Activated naive CD4-positive, alpha-beta T cell treated with anti-CD3 and anti-CD28 coated beads, Interleukin-2, amount 50 U/mL, for 24 hours (primary cell): ENCODE measurements at regions not wholly inside any gene's neighbourhood (a gene's known extent, or its start where the extent isn't known, plus 50 kb on each side); places are given as distances from the start of the nearest gene placed in this dataset.
A peak's percentile ranks its signal among the peaks of the same experiment; 100 is the strongest.

ENCODE experiments used
- H3K27ac Mint-ChIP-seq: one replicate; pipeline ENCODE4 v1.8.0; 2021; ENCODE audit warnings: mild to moderate bottlenecking, mixed read lengths
- H3K27me3 Mint-ChIP-seq: one replicate; pipeline ENCODE4 v1.8.0; 2021; ENCODE audit warnings: mixed read lengths
- H3K36me3 Mint-ChIP-seq: one replicate; pipeline ENCODE4 v1.8.0; 2021; ENCODE audit warnings: mixed read lengths
- H3K4me1 Mint-ChIP-seq: one replicate; pipeline ENCODE4 v1.8.0; 2021; ENCODE audit warnings: mixed read lengths
- H3K4me3 Mint-ChIP-seq: one replicate; pipeline ENCODE4 v1.8.0; 2021; ENCODE audit warnings: mild to moderate bottlenecking, mixed read lengths
- H3K9me3 Mint-ChIP-seq: one replicate; pipeline ENCODE4 v1.8.0; 2021; ENCODE audit warnings: mixed read lengths

DNA sequence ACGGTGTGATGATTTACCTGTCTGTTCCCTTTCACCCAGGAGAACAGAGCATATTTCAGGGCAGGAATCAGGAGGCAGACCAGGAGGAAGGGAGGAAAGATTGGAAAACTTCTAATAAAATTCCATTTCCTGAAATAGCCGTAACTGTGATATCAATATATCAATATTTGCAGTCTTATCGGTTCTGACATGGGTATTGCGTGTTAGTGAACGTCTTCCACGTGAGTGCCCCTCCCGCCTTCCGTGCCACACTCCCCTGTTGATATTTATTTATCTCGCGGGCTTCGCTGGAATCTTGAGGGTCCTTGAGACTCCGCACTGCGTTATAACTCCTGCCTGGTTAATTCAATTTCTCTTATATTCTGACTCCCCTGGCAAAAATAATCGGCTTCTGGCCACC lies 1160.4 kb downstream of the BRD1 start:
- no peak overlapping the region for H3K4me3 Mint-ChIP-seq
- peaks cover 12% of the 10 kb centered on the region for H3K9me3 Mint-ChIP-seq

DNA sequence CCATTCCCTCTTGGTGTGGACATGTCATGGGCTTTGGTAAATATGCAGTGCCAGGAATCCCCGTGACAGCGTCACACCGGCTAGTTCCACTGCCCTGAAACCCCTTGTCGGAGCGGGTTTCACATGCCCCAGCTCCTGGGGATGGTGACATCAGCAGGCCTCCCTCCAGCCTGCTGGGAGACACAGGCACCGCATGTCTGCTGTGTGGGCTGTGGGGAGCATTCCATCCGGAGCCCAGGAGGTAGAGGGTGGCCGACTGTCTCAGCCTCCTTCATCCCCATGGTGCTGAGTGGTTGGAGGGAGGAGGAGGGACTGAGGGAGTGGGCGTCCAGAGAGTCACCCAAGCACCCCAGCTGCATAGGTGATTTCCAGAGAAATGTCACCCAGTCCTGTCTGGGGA lies 1161.1 kb downstream of the BRD1 start:
- Mint-ChIP-seq H3K4me3 (no peak overlapping the region), H3K27me3 (no peaks in the 10 kb centered on the region), H3K27ac (no peak overlapping the region), H3K9me3 (peaks cover 12% of the 10 kb centered on the region), H3K36me3 (no peaks in the 10 kb centered on the region), H3K4me1 (no peaks in the 10 kb centered on the region)

More for the DNA sequence above, 1160.4 kb downstream of the BRD1 start:
- Mint-ChIP-seq H3K4me1 (no peaks in the 10 kb centered on the region), H3K27me3 (no peaks in the 10 kb centered on the region), H3K27ac (no peak overlapping the region), H3K36me3 (no peaks in the 10 kb centered on the region)

DNA sequence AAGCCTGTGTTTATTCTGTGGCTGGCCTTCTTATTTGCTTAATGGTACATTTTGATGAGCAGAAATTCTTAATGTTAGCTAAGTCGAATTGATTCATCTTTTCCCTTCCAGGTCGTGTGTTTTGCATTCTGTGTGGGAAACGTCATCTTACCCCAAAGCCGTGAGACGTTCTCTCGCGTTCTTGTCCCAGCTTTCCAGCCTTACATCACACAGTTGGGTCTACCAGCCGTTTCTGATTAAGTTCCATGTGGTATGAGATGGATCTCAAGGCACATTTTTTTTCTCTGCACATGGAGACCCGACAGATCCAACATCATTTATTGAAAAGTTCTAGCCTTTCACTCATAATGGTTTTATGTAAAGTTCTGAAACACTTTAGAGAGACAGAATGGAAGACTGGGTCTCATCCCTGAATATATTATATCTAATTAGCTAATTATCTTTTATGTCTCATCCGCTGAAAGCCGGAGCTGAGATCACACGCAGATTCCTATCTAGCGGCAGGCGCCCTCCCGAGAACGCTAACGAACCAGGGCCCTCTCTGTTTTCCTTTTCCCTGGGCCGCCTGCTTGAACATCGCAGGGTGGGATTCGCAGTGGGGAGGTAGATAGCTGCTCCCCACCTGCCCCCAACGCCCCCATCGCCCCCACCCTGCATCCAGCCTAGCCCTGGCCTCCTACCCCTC lies 1162.2 kb downstream of the BRD1 start:
- H3K27me3 Mint-ChIP-seq = no peaks in the 10 kb centered on the region
- peaks cover 12% of the 10 kb centered on the region for H3K9me3 Mint-ChIP-seq
- H3K27ac Mint-ChIP-seq = no peak overlapping the region
- no peak overlapping the region for H3K4me3 Mint-ChIP-seq
- H3K4me1 Mint-ChIP-seq = no peaks in the 10 kb centered on the region
- no peaks in the 10 kb centered on the region for H3K36me3 Mint-ChIP-seq

DNA sequence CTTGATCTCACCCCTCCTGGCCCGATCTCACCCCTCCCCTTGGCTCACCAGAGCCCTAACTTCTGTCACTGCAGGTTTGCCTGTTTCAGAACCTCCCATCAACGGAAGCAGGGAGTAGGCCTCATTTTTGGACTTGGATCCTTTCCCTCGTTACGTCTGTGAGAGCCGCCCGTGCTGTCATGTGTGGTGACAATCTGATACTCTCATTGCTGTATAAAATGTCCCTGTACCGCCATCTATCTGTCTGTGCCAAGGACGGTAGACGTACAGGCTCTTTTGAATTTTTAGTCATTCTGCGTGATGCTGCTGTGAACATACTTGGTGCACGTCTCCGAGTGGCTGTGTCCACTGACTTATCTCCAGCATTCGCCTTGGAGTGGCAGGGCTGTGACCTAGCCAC lies 1163.1 kb downstream of the BRD1 start:
- Mint-ChIP-seq H3K27ac (no peak overlapping the region), H3K27me3 (no peaks in the 10 kb centered on the region), H3K4me3 (no peak overlapping the region), H3K9me3 (peaks cover 12% of the 10 kb centered on the region), H3K4me1 (no peaks in the 10 kb centered on the region), H3K36me3 (no peaks in the 10 kb centered on the region)

DNA sequence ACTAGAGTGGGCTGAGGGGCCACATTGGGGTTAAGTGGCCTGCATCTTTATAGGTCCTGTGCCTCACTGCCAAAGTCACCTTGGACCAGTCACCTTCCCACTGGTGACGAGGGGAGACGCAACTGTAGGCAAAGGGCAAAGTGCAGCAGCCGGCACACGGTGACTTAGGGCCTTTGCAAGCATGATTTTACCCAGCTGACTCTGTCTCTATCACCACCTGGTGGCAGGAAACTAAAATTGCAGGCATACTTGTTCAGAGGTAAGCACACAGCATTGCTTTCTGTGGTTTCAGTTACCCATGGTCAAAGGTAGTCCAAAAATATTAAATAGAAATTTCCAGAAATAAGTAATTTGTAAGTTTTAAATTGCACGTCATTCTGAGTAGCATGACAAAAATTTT lies 1164.4 kb downstream of the BRD1 start:
- H3K36me3 Mint-ChIP-seq = no peaks in the 10 kb centered on the region
- no peaks in the 10 kb centered on the region for H3K4me1 Mint-ChIP-seq
- no peaks in the 10 kb centered on the region for H3K27me3 Mint-ChIP-seq
- H3K27ac Mint-ChIP-seq = no peak overlapping the region
- no peak overlapping the region for H3K4me3 Mint-ChIP-seq
- peaks cover 12% of the 10 kb centered on the region for H3K9me3 Mint-ChIP-seq

DNA sequence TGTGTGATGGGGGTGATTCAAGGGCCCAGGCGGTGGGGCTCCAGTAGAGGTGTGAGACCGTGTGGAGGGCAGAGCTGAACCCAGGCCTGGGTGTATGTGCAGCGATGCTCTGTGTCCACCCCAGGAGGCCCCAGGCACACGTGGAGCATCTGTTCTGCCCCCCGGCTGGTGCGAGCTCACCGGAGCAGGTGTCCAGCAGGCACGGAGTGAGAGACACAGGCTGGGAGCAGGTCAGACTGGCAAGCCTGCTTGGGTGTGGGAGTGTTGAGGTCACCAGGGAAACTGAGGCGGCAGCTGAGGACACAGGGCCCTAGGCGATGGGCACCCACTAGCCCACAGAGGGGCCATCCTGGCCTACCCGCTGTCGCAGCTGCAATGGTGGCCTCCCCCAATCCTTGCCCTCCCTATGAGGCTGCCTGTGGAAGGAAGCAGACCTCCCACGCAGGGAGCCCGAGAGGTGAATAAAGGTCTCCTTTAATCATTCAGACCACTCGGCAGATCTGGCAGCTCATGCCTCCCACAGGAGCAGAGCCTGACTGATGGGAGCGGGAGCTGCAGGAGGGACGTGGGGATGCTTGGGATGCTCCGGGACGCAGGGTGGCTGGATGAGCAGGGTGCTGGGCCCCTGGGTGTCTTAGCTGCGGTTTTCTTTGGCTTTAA lies 1165.1 kb downstream of the BRD1 start:
- no peak overlapping the region for H3K27ac Mint-ChIP-seq
- peaks cover 12% of the 10 kb centered on the region for H3K9me3 Mint-ChIP-seq
- no peaks in the 10 kb centered on the region for H3K4me1 Mint-ChIP-seq
- H3K27me3 Mint-ChIP-seq = no peaks in the 10 kb centered on the region
- no peak overlapping the region for H3K4me3 Mint-ChIP-seq
- H3K36me3 Mint-ChIP-seq = no peaks in the 10 kb centered on the region

DNA sequence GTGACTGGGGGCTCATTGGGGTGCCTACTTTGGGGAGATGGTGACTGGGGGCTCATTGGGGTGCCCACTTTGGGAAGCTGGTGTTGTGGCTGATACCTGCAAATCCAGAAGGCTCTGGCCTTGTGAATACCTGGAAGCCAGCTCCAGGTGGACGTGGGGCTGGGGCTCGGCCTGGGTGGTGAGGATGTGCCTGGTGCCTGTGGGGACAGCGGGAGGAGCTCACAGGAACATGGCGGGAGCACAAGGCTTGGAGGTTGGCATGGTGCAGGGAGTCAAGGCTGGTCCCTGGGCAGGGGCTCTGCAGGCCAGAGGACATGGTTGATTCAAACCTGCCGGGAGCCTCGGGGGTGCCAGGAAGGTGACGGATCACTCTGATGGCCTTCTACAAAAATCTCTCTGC lies 1165.7 kb downstream of the BRD1 start:
- H3K27ac Mint-ChIP-seq = peak overlapping the region; percentile 65
- no peak overlapping the region for H3K4me3 Mint-ChIP-seq
- peaks cover 12% of the 10 kb centered on the region for H3K9me3 Mint-ChIP-seq
- H3K4me1 Mint-ChIP-seq = no peaks in the 10 kb centered on the region
- no peaks in the 10 kb centered on the region for H3K27me3 Mint-ChIP-seq
- no peaks in the 10 kb centered on the region for H3K36me3 Mint-ChIP-seq

DNA sequence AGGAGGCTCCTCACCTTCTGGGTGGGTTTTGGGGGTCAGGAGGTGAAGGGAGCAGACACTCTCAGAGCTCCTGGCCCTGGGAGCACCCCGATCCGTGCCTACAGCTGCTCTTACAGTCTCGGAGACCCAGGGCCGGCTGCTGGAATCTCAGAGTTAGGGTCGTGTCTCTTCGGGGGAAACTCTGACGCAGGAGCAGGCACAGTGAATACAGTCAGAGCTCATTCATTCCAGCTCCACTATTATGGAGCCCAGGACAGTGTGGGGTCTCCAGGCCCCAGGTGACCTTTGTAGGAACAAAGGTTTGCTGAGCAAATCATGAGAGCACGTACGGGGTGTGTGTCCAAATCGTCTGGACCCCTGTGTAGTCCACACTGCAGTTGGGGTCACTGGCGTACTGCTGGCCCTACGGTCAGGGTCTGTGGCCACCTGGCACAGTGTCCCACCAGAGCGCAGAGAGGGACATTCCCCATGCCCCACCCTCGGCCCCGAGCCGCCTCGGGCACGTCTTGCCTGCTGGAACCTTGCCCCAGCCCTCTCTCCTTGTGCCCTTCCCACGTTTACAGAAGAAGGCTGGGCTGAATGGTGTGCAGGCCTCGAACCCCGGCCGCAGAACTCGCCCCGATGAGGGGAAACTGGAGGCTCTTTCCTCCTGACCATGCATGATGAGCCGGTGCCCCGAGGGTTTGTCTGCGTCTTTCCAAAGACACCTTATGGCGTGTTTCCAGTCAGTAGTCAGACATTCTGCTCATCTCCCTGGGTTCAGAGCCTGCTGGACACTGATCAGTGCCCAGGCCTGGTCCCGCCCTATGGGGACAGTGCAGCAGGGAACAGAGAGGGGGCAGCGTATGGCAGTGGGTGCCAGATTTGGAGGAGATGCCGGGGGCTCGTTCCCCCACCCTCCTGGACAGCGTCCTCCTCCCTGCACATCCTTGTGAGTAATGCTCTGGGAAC lies 1166.6 kb downstream of the BRD1 start:
- Mint-ChIP-seq H3K36me3 (no peaks in the 10 kb centered on the region), H3K4me1 (no peaks in the 10 kb centered on the region), H3K27ac (no peak overlapping the region), H3K9me3 (peaks cover 12% of the 10 kb centered on the region), H3K27me3 (no peaks in the 10 kb centered on the region), H3K4me3 (no peak overlapping the region)

DNA sequence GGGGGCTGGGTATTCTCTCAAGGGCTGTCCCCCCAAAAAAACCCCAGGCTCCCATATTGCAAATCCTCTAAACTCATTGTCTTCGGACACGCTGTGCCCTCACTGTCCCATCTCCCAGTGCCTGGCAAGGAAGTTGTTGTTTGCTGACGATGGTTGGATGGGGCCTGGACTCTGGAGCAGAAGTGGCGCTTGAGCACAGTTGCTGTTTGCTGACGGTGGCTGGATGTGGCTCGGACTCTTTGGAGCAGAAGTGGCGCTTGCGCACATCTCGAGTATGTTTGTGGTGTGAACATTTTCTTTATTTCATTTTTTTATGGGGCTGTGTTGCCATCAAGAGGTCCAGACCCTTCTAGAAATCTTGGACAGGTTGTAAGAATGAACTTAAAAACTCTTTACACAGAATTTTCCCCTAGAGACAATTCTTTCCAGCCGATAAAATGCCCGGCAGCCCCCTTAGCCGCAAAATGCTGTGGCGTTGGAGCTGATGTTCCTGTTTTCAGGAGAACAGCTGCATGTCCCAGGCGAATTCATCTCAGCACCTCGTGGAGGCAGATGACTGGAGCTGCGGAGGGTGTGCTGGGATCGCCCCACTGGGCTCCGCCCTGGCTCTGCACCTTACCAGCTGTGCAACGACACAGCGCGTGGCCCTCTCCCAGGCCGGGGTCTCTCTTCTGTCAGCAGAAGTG lies 1167.4 kb downstream of the BRD1 start:
- H3K27me3 Mint-ChIP-seq = no peaks in the 10 kb centered on the region
- no peak overlapping the region for H3K4me3 Mint-ChIP-seq
- H3K36me3 Mint-ChIP-seq = no peaks in the 10 kb centered on the region
- H3K4me1 Mint-ChIP-seq = no peaks in the 10 kb centered on the region
- no peak overlapping the region for H3K27ac Mint-ChIP-seq
- peaks cover 9% of the 10 kb centered on the region for H3K9me3 Mint-ChIP-seq

DNA sequence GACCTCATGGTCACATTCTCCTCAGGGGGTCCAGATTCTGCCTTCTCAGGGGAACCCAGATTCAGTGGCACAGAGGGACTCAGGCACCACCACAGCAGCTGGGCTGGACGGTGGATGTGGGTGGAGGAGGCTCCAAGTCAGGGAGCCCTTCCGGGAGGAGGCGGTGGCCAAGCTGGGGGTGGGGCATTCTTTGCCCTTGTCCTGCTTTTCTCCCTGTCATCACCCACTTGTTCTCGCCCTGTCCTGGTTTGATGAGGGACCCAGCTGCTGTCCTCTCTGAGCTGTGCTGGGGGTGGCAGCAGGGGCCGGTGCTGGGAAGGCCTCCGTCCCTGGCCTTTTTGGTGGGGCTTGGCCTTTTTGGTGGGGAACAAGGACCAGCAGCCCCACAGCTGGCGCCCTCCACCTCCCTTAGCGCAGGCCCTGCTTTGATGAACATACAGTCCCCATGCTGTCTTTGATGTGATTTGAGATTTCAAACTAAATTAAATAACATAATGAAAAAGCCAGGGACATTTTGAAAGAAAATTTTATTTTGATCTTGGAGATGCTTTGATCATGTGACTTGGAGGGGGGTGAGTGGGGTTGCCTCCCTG lies 1168.2 kb downstream of the BRD1 start:
- Mint-ChIP-seq H3K27me3 (no peaks in the 10 kb centered on the region), H3K4me3 (no peak overlapping the region), H3K4me1 (no peaks in the 10 kb centered on the region), H3K9me3 (peaks cover 6% of the 10 kb centered on the region), H3K36me3 (no peaks in the 10 kb centered on the region), H3K27ac (no peak overlapping the region)

DNA sequence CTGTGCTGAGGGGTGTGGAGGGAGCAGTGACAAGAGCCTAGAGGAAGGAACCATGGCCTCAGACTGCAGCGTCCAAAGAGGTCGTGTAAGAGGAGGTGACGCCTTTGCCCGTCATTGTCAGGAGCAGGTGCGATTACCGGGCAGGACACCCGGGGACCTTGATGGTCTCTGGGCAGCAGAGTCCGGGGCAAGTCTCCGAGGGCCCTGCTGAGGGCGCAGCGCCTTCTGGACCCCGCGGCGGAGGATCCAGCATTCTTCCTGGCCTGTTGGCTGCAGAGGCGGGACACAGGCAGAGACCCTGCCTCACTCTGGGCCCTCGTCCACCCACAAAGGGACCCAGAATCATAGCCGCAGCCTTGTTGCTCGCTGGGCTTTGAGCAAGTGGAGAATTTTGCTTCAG lies 1168.8 kb downstream of the BRD1 start:
- Mint-ChIP-seq H3K4me3 (no peak overlapping the region), H3K4me1 (no peaks in the 10 kb centered on the region), H3K27ac (no peak overlapping the region), H3K27me3 (no peaks in the 10 kb centered on the region), H3K36me3 (no peaks in the 10 kb centered on the region), H3K9me3 (no peaks in the 10 kb centered on the region)

DNA sequence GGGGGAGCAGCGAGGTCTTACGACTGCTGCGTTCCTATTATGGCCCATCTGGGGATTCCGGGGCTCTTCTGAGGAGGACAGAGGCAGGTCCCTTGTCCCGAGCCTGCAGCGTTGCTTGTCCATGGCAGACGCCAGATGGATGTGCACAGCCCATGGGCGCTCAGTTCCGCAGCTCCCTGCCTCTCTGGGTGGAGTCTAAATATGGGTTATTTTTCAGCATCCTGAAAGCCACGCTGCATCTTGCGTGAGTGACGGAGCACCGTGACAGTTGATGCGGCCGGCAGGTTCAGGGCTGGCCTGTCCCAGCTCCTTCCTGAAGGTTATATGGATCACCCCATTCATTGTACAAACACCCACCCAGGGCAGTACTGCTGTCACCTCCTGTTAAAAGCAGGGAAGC lies 1169.4 kb downstream of the BRD1 start:
- Mint-ChIP-seq H3K4me1 (no peaks in the 10 kb centered on the region), H3K27ac (no peak overlapping the region), H3K27me3 (no peaks in the 10 kb centered on the region), H3K9me3 (no peaks in the 10 kb centered on the region), H3K36me3 (no peaks in the 10 kb centered on the region), H3K4me3 (no peak overlapping the region)

DNA sequence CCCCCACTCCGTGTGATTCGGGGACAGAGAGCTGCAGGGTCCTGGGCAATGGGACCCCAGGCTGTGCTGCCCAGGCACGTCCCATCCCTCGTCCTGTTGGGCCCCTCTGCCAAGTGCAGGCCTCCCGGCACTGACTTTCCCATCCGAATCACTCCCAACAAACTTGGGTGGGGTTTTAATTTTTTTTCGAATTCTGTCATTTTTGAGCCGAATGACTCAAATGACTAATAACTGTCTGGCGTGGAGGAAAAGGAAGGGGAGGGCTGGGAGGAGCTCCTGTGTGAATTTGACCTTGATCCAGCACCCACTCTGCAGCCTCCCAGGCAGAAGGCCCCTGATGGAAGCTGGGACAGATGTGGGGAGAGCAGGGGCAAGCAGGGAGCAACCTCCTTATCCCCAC lies 1173.2 kb downstream of the BRD1 start:
- H3K36me3 Mint-ChIP-seq = no peaks in the 10 kb centered on the region
- H3K27ac Mint-ChIP-seq = no peak overlapping the region
- no peaks in the 10 kb centered on the region for H3K9me3 Mint-ChIP-seq
- no peaks in the 10 kb centered on the region for H3K4me1 Mint-ChIP-seq
- no peak overlapping the region for H3K4me3 Mint-ChIP-seq
- H3K27me3 Mint-ChIP-seq = no peaks in the 10 kb centered on the region

DNA sequence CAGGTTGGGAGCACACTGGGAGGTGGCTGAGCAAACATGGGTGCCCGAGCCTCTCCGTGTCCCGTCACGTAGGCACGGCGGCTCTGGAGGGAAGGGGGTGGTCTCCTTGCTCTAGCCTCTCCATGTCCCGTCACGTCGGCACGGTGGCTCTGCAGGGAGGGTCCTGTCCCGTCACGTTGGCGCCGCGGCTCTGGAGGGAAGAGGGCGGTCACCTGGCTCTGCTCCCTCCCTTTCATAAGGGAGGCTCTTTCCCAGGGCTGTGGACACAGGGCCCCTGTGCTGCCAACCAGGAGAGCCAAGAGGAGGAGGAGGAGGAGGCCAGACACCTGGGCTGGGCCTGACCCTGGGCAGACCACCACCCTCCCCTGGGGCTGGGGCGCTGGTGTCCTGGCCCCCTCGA lies 1173.7 kb downstream of the BRD1 start:
- H3K9me3 Mint-ChIP-seq = no peaks in the 10 kb centered on the region

DNA sequence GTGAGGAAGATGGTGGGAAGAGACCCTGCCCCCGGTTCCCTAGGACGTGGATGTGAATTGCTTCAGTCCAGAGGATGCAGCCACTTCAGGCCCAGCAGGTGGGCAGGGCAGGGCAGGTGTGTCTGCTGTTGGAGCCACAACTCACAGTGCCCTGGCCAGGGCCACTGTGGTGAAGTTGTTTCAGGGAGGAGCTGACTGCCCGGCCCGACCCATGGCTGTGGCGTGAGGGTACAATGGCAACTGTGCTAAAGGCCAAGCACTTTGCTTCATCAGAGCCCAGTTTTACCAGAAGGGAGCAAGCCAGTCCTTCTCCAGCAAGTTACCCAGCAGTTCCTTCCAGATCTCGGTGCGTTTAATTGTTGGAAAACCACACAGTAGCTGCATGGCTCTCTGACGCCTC lies 1174.4 kb downstream of the BRD1 start:
- no peaks in the 10 kb centered on the region for H3K27me3 Mint-ChIP-seq
- H3K36me3 Mint-ChIP-seq = no peaks in the 10 kb centered on the region
- H3K4me1 Mint-ChIP-seq = no peaks in the 10 kb centered on the region
- no peaks in the 10 kb centered on the region for H3K9me3 Mint-ChIP-seq
- no peak overlapping the region for H3K4me3 Mint-ChIP-seq
- H3K27ac Mint-ChIP-seq = no peak overlapping the region

More for the DNA sequence above, 1173.7 kb downstream of the BRD1 start:
- H3K4me3 Mint-ChIP-seq = no peak overlapping the region
- no peaks in the 10 kb centered on the region for H3K36me3 Mint-ChIP-seq
- H3K4me1 Mint-ChIP-seq = no peaks in the 10 kb centered on the region
- H3K27me3 Mint-ChIP-seq = no peaks in the 10 kb centered on the region
- no peak overlapping the region for H3K27ac Mint-ChIP-seq
